HepG2 (cell line): ENCODE measurements at regions not wholly inside any gene's neighbourhood (a gene's known extent, or its start where the extent isn't known, plus 50 kb on each side); places are given as distances from the start of the nearest gene placed in this dataset.

Experiments used
- ATAC-seq: fragments of 200-7000 bp; cut with Tn5 transposase; 3 replicates; pipeline ENCODE4 v1.9.1; 2020; ENCODE audit warnings: mild to moderate bottlenecking, moderate library complexity
- BruUV-seq: library from RNA; stranded (reverse); fragments of 400-500 nt; replicated peaks from 2 replicates; lab custom pipeline; 2021; lab: Mats Ljungman, UMichigan
- CTCF ChIA-PET: fragments of 300-600 bp; formaldehyde crosslinking; extraction: SDS; loops from one replicate; lab custom pipeline; 2021; ENCODE audit warnings: low total read pairs, inconsistent platforms, low intra/inter-chr PET ratio; lab: Yijun Ruan, JAX
- POLR2A ChIA-PET: fragments of 350-600 bp; sonication (Branson Sonifier 250); formaldehyde crosslinking; loops from one replicate; lab custom pipeline; 2020; ENCODE audit warnings: antibody characterized with exemption, inconsistent platforms; lab: Yijun Ruan, JAX
- DNase-seq: peaks from one replicate; pipeline ENCODE4 v3.0.0-alpha.2; 2015; ENCODE audit warnings: low spot score
- FAIRE-seq: peaks from 3 replicates; lab custom pipeline; 2011; peaks lifted over from hg19 to GRCh38; lab: Jason Lieb, UNC
- H2AFZ ChIP-seq: one replicate; pipeline ENCODE4 v1.6.1; 2011; ENCODE audit warnings: low read length, inconsistent platforms
- H3K27ac ChIP-seq: fragments of 300-600 bp; 3 replicates; pipeline ENCODE4 v1.8.0; 2011; ENCODE audit warnings: mixed run types, mild to moderate bottlenecking, mixed read lengths, low read length, inconsistent platforms; ENCODE audit not compliant: insufficient read depth; ENCODE audit errors: extremely low read length
- H3K27me3 ChIP-seq, 2 experiments: fragments of 200-600 bp in 1 of 2; 2 replicates in 1 of 2; 3 replicates in 1 of 2; pipeline versions ENCODE4 v1.6.0 to v1.8.0; 2011; ENCODE audit warnings: low read length in 2 of 2, mild to moderate bottlenecking in 2 of 2, moderate library complexity in 2 of 2, inconsistent platforms in 1 of 2; ENCODE audit not compliant: insufficient read depth in 2 of 2, control insufficient read depth in 1 of 2
- H3K36me3 ChIP-seq, 2 experiments: fragments of 200-600 bp in 1 of 2; replicated peaks in 1 of 2; 2 replicates in 1 of 2; 3 replicates in 1 of 2; pipeline versions ENCODE4 v1.5.1 to v1.8.0; 2011; ENCODE audit warnings: low read length in 2 of 2, inconsistent platforms in 1 of 2; ENCODE audit not compliant: insufficient read depth in 2 of 2, control insufficient read depth in 1 of 2
- H3K4me1 ChIP-seq: 2 replicates; pipeline ENCODE4 v1.5.1; 2012; ENCODE audit warnings: low read length, inconsistent platforms; ENCODE audit not compliant: insufficient read depth
- H3K4me2 ChIP-seq: 2 replicates; pipeline ENCODE4 v1.6.0; 2011; ENCODE audit warnings: low read depth, low read length, inconsistent platforms
- H3K4me3 ChIP-seq, 3 experiments: fragments of 200-600 bp in 1 of 3; sonication (generic), shearing (Covaris generic) in 1 of 3; replicated peaks in 1 of 3; 2 replicates each; pipeline ENCODE4 v1.5.1; 2011 to 2016; ENCODE audit warnings: low read length in 3 of 3, inconsistent platforms in 2 of 3, low read depth in 2 of 3, mild to moderate bottlenecking in 2 of 3, control low read depth in 1 of 3, mixed read lengths in 1 of 3; ENCODE audit not compliant: insufficient read depth in 1 of 3
- H3K79me2 ChIP-seq: one replicate; pipeline ENCODE4 v1.6.1; 2011; ENCODE audit warnings: low read length, inconsistent platforms; ENCODE audit not compliant: insufficient read depth
- H3K9ac ChIP-seq: 2 replicates; pipeline ENCODE4 v1.6.0; 2011; ENCODE audit warnings: mild to moderate bottlenecking, low read depth, low read length, inconsistent platforms; ENCODE audit not compliant: insufficient read depth
- H3K9me3 ChIP-seq: 2 replicates; pipeline ENCODE4 v1.5.1; 2012; ENCODE audit warnings: mild to moderate bottlenecking, low read length
- H4K20me1 ChIP-seq: 2 replicates; pipeline ENCODE4 v1.6.0; 2011; ENCODE audit warnings: inconsistent platforms, mild to moderate bottlenecking, low read length, moderate library complexity; ENCODE audit not compliant: insufficient read depth
- ATF5 ChIP-seq: sonication (generic); formaldehyde crosslinking; IDR thresholded peaks from 2 replicates; pipeline ENCODE4 v1.4.0; 2020; ENCODE audit warnings: mild to moderate bottlenecking, low read depth, missing genetic modification reagents
- CCAR2 ChIP-seq: fragments of 200-400 bp; formaldehyde crosslinking; optimal IDR thresholded peaks from 2 replicates; pipeline ENCODE3; 2018; ENCODE audit warnings: low read depth, mild to moderate bottlenecking, low read length, moderate library complexity
- CSRNP2 ChIP-seq: sonication (generic); formaldehyde crosslinking; conservative IDR thresholded peaks from 2 replicates; pipeline ENCODE4 v1.8.0; 2022; ENCODE audit warnings: low read depth, missing genetic modification reagents
- NFATC3 ChIP-seq: sonication (generic); formaldehyde crosslinking; IDR thresholded peaks from 2 replicates; pipeline ENCODE4 v1.5.1; 2020; ENCODE audit warnings: mild to moderate bottlenecking, missing genetic modification reagents
- NFKB2 ChIP-seq: sonication (generic); formaldehyde crosslinking; IDR thresholded peaks from 2 replicates; pipeline ENCODE4 v1.4.0; 2020; ENCODE audit warnings: missing genetic modification reagents, borderline replicate concordance
- PAF1 ChIP-seq: IDR thresholded peaks from 2 replicates; pipeline ENCODE4 v1.6.1; 2016; ENCODE audit warnings: missing genetic modification reagents, missing compliant biosample characterization
- REL ChIP-seq: sonication (generic); formaldehyde crosslinking; conservative IDR thresholded peaks from 2 replicates; pipeline ENCODE4 v1.8.0; 2022; ENCODE audit warnings: mild to moderate bottlenecking, missing genetic modification reagents, moderate library complexity
- TEF ChIP-seq: sonication (generic); formaldehyde crosslinking; IDR thresholded peaks from 2 replicates; pipeline ENCODE4 v1.5.0; 2020; ENCODE audit warnings: missing genetic modification reagents
- YEATS2 ChIP-seq: sonication (generic); formaldehyde crosslinking; IDR thresholded peaks from 2 replicates; pipeline ENCODE4 v1.4.0; 2020; ENCODE audit warnings: missing genetic modification reagents, borderline replicate concordance
- ZNF556 ChIP-seq: sonication (generic); formaldehyde crosslinking; IDR thresholded peaks from 2 replicates; pipeline ENCODE4 v1.4.0; 2020; ENCODE audit warnings: mild to moderate bottlenecking, missing genetic modification reagents, borderline replicate concordance
- WGBS: methylation state at CpG from one replicate; pipeline ENCODE4 v1.1.6; 2017; ENCODE audit warnings: low lambda C conversion rate; 5-methylcytosine and 5-hydroxymethylcytosine counted together
- in situ Hi-C: cut with HindIII; loops from 2 replicates; pipeline ENCODE4 v1.10.0; 2017; ENCODE audit warnings: low pct_unique_long_range_greater_than_20kb; ENCODE audit not compliant: extremely low pct_ligation_motif_present
- intact Hi-C: fragments of 100-400 bp; cut with micrococcal nuclease; formaldehyde crosslinking; loops from one replicate; pipeline ENCODE4 v1.10.0; 2022; ENCODE audit not compliant: unreplicated experiment

GRCh38 chr3:152638214-152638613, 196.7 kb upstream of the P2RY1 start:
- TF ChIP-seq CSRNP2 (CRISPR knock-in tag) (no peak), TEF (CRISPR knock-in tag) (no peak), NFATC3 (CRISPR knock-in tag) (no peak), NFKB2 (CRISPR knock-in tag) (no peak), YEATS2 (CRISPR knock-in tag) (no peak), PAF1 (CRISPR knock-in tag) (no peak), REL (CRISPR knock-in tag) (no peak), ATF5 (CRISPR knock-in tag) (no peak), ZNF556 (CRISPR knock-in tag) (no peak), CCAR2 (no peak)
- no peaks in the 10 kb centered on the region for H3K4me1 ChIP-seq
- BruUV-seq = no TSS peak
- H3K27me3 ChIP-seq = no peaks in the 10 kb centered on the region
- no peak for ATAC-seq
- no peaks in the 10 kb centered on the region for H3K79me2 ChIP-seq
- intact Hi-C loops (no loop called here), in situ Hi-C loops (no loop called here)
- FAIRE-seq = no peak
- H3K9ac ChIP-seq = no peak overlapping the region
- no peaks in the 10 kb centered on the region for H4K20me1 ChIP-seq
- no peaks in the 10 kb centered on the region for H3K9me3 ChIP-seq
- H3K4me2 ChIP-seq = no peak overlapping the region
- H3K36me3 ChIP-seq = no peaks in the 10 kb centered on the region
- ChIA-PET POLR2A (no interaction called here), CTCF (no interaction called here)
- no peak overlapping the region for H3K27ac ChIP-seq
- no peak overlapping the region for H2AFZ ChIP-seq
- 0% methylated on average over 4 of the region's 4 CpGs for WGBS
- no peak overlapping the region for H3K4me3 ChIP-seq
- DNase-seq = no peak
